Erythroblast (primary cell): ENCODE measurements at regions not wholly inside any gene's neighbourhood (a gene's known extent, or its start where the extent isn't known, plus 50 kb on each side); places are given as distances from the start of the nearest gene placed in this dataset.

Experiments used
- DNase-seq, 2 experiments: peaks; one replicate each; lab custom pipeline; 2025; lab: John Stamatoyannopoulos, UW
- GATA1 ChIP-seq: IDR thresholded peaks from 2 replicates; pipeline ENCODE4 v1.6.1; 2011; ENCODE audit warnings: low read depth, mild to moderate bottlenecking, control low read depth, low read length, moderate library complexity
- POLR2A ChIP-seq: IDR thresholded peaks from 2 replicates; pipeline ENCODE4 v1.6.1; 2011; ENCODE audit warnings: mild to moderate bottlenecking, low read length

- DNase-seq: no peak
These were observed 180.2 kb downstream of the TRIM36 start for GRCh38 chr5:114989512-114989911.

GRCh38 chr5:114988096-114988495 is 181.6 kb downstream of the TRIM36 start:
- TF ChIP-seq POLR2A: no peak
- TF ChIP-seq GATA1: no peak
- no peak for DNase-seq

More at GRCh38 chr5:114989512-114989911, 180.2 kb downstream of the TRIM36 start:
- TF ChIP-seq GATA1 (no peak), POLR2A (no peak)

GRCh38 chr5:114984796-114985195 is 184.9 kb downstream of the TRIM36 start:
- no peak for DNase-seq
- TF ChIP-seq POLR2A: no peak
- no peak for TF ChIP-seq GATA1

- TF ChIP-seq GATA1 (no peak), POLR2A (no peak)
- DNase-seq: no peak
These were observed 188.6 kb downstream of the TRIM36 start for GRCh38 chr5:114981111-114981510.

- no peak for TF ChIP-seq GATA1
- no peak for TF ChIP-seq POLR2A
- no peak for DNase-seq
These were observed 191.6 kb downstream of the TRIM36 start for GRCh38 chr5:114977979-114978573.

- DNase-seq: no peak
- no peak for TF ChIP-seq POLR2A
- TF ChIP-seq GATA1: no peak
These were observed 200.2 kb downstream of the TRIM36 start for GRCh38 chr5:114969482-114969881.

GRCh38 chr5:114957384-114957783 is 212.3 kb downstream of the TRIM36 start:
- no peak for TF ChIP-seq GATA1
- no peak for TF ChIP-seq POLR2A
- DNase-seq: no peak

GRCh38 chr5:114953565-114953964 is 216.1 kb downstream of the TRIM36 start:
- DNase-seq: no peak
- no peak for TF ChIP-seq GATA1
- TF ChIP-seq POLR2A: no peak

- TF ChIP-seq GATA1 (no peak), POLR2A (no peak)
- no peak for DNase-seq
These were observed 216.8 kb downstream of the TRIM36 start for GRCh38 chr5:114952876-114953275.

GRCh38 chr5:114949756-114950155 is 220.0 kb downstream of the TRIM36 start:
- no peak for TF ChIP-seq GATA1
- TF ChIP-seq POLR2A: no peak
- DNase-seq: no peak

- no peak for DNase-seq
- TF ChIP-seq GATA1 (no peak), POLR2A (no peak)
These were observed 220.6 kb downstream of the TRIM36 start for GRCh38 chr5:114948986-114949621.

- TF ChIP-seq GATA1 (no peak), POLR2A (no peak)
- DNase-seq: no peak
These were observed 221.3 kb downstream of the TRIM36 start for GRCh38 chr5:114948363-114948762.

GRCh38 chr5:114940709-114941108 is 229.0 kb downstream of the TRIM36 start:
- no peak for TF ChIP-seq POLR2A
- TF ChIP-seq GATA1: no peak
- DNase-seq: no peak

GRCh38 chr5:114935490-114935889 is 234.2 kb downstream of the TRIM36 start:
- no peak for TF ChIP-seq GATA1
- no peak for TF ChIP-seq POLR2A
- no peak for DNase-seq
